ENCODE measurements at regions not wholly inside any gene's neighbourhood (a gene's known extent, or its start where the extent isn't known, plus 50 kb on each side); places are given as distances from the start of the nearest gene placed in this dataset.

- TF ChIP-seq CTCF (IDR thresholded peaks at IDR 0.05) (no peak), POLR2A (IDR thresholded peaks at IDR 0.05) (no peak)
Measured at GRCh38 chr3:127383656-127384179, 95.9 kb upstream of the PRR20G start.
